Transverse colon (tissue), 4 donors: ENCODE measurements at regions not wholly inside any gene's neighbourhood (a gene's known extent, or its start where the extent isn't known, plus 50 kb on each side); places are given as distances from the start of the nearest gene placed in this dataset.

Source experiments
- DNase-seq: peaks from one replicate; pipeline ENCODE4 v3.0.0-alpha.2; 2019
- H3K27ac ChIP-seq, 4 donors: fragments of 200-600 bp; sonication (generic); 2 replicates each; pipeline ENCODE4 v1.5.1; 2016 to 2018; ENCODE audit warnings: inconsistent platforms in 4 of 4
- H3K27me3 ChIP-seq: fragments of 200-600 bp; sonication (generic); 2 replicates; pipeline ENCODE4 v1.5.1; 2017; ENCODE audit warnings: inconsistent platforms
- H3K36me3 ChIP-seq, 4 donors: fragments of 200-600 bp; sonication (generic); 2 replicates each; pipeline ENCODE4 v1.5.1; 2017 to 2019; ENCODE audit warnings: inconsistent platforms in 4 of 4
- H3K4me1 ChIP-seq, 4 donors: fragments of 200-600 bp; sonication (generic); 2 replicates each; pipeline ENCODE4 v1.5.1; 2017 to 2020; ENCODE audit warnings: inconsistent platforms in 4 of 4
- H3K4me3 ChIP-seq, 4 donors: fragments of 200-600 bp; sonication (generic); 1 replicate in 1 of 4; 2 replicates in 3 of 4; pipeline versions ENCODE4 v1.5.1 to v1.6.1; 2017 to 2019; ENCODE audit warnings: inconsistent platforms in 4 of 4
- H3K9me3 ChIP-seq, 2 donors: fragments of 200-600 bp; sonication (generic); 2 replicates each; pipeline ENCODE4 v1.5.1; 2017 to 2019; ENCODE audit warnings: inconsistent platforms in 2 of 2
- EP300 ChIP-seq: sonication (generic); formaldehyde crosslinking; IDR thresholded peaks from one replicate; pipeline ENCODE4 v1.6.1; 2017; ENCODE audit warnings: antibody characterized with exemption, low read depth
- POLR2A ChIP-seq: fragments of 450-650 bp; IDR thresholded peaks from one replicate; pipeline ENCODE4 v1.6.1; 2016; ENCODE audit warnings: antibody characterized with exemption, mild to moderate bottlenecking, moderate library complexity
- POLR2AphosphoS5 ChIP-seq, 3 donors: sonication (generic); formaldehyde crosslinking; IDR thresholded peaks; one replicate each; pipeline ENCODE4 v1.6.1; 2016; ENCODE audit warnings: antibody characterized with exemption in 3 of 3
- WGBS, 2 donors: methylation state at CpG; one replicate each; pipeline ENCODE4 v1.1.5; 2018; ENCODE audit warnings: low coverage in 1 of 2; 5-methylcytosine and 5-hydroxymethylcytosine counted together
- in situ Hi-C, 4 donors: fragments of 200-750 bp; cut with MboI; loops; one replicate each; pipeline versions ENCODE4 v1.15.0 to v1.15.1; 2017; ENCODE audit warnings: low sequenced_read_pairs in 3 of 4, low pct_ligation_motif_present in 1 of 4, low pct_unique_long_range_greater_than_20kb in 1 of 4
- intact Hi-C: fragments of 100-400 bp; cut with DNase I; formaldehyde crosslinking; loops from one replicate; pipeline ENCODE4 v1.15.1; 2023; ENCODE audit warnings: low total_unique reads
- TF ChIP-seq, protein P1 (sequence below), 5 experiments: fragments of 200-600 bp in 3 of 5; fragments of 450-650 bp in 2 of 5; sonication (generic) in 3 of 5; IDR thresholded peaks; 1 replicate in 2 of 5; 2 replicates in 3 of 5; pipeline ENCODE4 v1.5.1; 2016 to 2017; ENCODE audit warnings: antibody characterized with exemption in 5 of 5, inconsistent platforms in 3 of 5, mild to moderate bottlenecking in 2 of 5, moderate library complexity in 1 of 5

DNA sequence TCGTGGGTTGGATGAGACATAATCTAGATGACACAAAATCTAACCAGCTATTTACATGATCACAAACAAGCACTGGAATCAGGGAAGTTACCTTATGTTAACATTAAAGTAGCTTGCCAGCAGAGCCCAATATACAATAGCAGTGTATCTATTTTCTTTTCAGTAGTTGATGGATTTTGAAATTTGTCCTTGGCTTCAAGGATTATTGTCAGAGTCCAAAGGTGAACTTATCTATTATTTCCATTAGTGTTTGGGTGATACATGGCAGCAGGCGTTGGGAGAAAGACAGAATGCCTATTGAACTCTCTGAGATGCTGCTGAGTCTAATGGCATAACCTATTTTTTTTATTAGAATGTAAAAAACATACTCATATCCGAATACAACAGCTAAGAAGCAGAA lies 223.2 kb upstream of the ACTBL2 start:
- Histone ChIP-seq H3K9me3 (no peaks in the 10 kb centered on the region), H3K4me3 (no peak overlapping the region), H3K36me3 (no peaks in the 10 kb centered on the region), H3K27ac (no peak overlapping the region), H3K4me1 (no peaks in the 10 kb centered on the region), H3K27me3 (no peaks in the 10 kb centered on the region)
- intact Hi-C loops (no loop called here), in situ Hi-C loops (no loop called here)
- WGBS, 2 donors: 36 to 38% methylated on average over 3 of the region's 3 CpGs
- TF ChIP-seq, protein P1, sequence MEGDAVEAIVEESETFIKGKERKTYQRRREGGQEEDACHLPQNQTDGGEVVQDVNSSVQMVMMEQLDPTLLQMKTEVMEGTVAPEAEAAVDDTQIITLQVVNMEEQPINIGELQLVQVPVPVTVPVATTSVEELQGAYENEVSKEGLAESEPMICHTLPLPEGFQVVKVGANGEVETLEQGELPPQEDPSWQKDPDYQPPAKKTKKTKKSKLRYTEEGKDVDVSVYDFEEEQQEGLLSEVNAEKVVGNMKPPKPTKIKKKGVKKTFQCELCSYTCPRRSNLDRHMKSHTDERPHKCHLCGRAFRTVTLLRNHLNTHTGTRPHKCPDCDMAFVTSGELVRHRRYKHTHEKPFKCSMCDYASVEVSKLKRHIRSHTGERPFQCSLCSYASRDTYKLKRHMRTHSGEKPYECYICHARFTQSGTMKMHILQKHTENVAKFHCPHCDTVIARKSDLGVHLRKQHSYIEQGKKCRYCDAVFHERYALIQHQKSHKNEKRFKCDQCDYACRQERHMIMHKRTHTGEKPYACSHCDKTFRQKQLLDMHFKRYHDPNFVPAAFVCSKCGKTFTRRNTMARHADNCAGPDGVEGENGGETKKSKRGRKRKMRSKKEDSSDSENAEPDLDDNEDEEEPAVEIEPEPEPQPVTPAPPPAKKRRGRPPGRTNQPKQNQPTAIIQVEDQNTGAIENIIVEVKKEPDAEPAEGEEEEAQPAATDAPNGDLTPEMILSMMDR (IDR thresholded peaks at IDR 0.05): no peak
- TF ChIP-seq EP300 (no peak), POLR2A (no peak), POLR2AphosphoS5 (IDR thresholded peaks at IDR 0.05) (no peak)
- DNase-seq: no peak

DNA sequence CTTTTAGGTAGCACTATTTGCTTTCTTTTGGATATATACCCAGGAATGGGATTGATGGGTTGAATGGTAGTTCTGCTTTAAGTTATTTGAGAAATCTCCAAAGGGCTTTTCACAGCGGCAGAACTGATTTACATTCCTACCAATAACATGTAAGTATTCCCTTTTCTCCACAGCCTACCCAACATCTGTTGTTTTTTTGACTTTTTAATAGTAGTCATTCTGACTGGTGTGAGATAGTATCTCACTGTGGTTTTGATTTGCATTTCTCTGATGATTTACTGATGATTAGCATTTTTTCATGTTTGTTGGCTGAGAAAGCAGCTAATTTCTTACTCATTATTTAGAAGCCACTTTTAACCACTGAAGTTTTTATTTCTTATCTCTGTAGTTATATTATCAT lies 221.1 kb upstream of the ACTBL2 start:
- Histone ChIP-seq H3K36me3 (no peaks in the 10 kb centered on the region), H3K4me3 (no peak overlapping the region), H3K4me1 (no peaks in the 10 kb centered on the region), H3K27ac (no peak overlapping the region), H3K27me3 (no peaks in the 10 kb centered on the region), H3K9me3 (no peaks in the 10 kb centered on the region)
- 71 to 88% methylated on average over 1 of the region's 1 CpG for WGBS, 2 donors
- no peak for DNase-seq
- TF ChIP-seq POLR2AphosphoS5 (IDR thresholded peaks at IDR 0.05) (no peak), POLR2A (no peak), EP300 (no peak)
- TF ChIP-seq, protein P1 (IDR thresholded peaks at IDR 0.05): no peak
- in situ Hi-C loops: no loop called here
- intact Hi-C loops: no loop called here

DNA sequence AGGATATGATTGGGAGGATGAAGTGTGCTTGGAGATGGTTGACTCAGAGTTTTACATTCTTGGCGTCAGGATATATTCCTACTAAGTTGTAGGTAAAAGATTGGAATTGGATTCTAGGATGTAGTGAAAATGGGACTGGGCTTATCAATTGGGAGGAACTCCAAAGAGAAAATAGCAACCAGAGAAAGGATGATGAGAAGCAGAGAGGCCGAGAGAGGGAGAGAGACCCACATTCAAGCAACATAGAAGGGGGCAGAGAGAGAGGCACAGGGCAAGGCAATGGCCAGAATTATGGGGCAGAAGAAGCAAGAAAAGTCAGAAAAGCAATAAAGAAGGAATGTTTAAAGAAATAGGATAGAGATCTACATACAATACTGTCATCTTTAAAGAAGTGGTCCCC lies 217.9 kb upstream of the ACTBL2 start:
- DNase-seq: no peak
- intact Hi-C loops: no loop called here

DNA sequence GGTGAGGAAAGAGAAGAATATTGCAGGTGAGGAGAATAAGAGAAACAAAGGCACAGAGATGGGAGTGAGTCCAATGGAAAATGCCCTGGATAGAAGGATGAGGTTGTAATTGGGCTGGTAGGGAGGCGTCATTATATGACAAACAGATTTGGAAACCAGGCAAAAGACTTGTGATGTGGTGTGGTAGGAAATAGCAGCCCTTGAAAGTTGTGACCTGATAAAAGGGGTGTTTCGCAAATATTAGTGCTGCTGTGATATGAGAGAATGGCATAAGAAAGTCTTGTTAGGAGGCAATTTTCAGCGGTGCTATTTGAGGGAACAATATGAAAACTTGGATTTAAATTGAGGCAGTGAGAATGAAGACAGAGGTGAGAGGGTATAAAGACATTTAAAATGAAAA lies 217.5 kb upstream of the ACTBL2 start:
- Histone ChIP-seq H3K9me3 (no peaks in the 10 kb centered on the region), H3K27ac (no peak overlapping the region), H3K27me3 (no peaks in the 10 kb centered on the region), H3K4me1 (no peaks in the 10 kb centered on the region), H3K4me3 (no peak overlapping the region), H3K36me3 (no peaks in the 10 kb centered on the region)
- 91 to 94% methylated on average over 2 to 3 of the region's 3 CpGs for WGBS, 2 donors
- in situ Hi-C loops (no loop called here), intact Hi-C loops (no loop called here)
- no peak for TF ChIP-seq POLR2AphosphoS5 (IDR thresholded peaks at IDR 0.05)
- no peak for TF ChIP-seq POLR2A
- TF ChIP-seq EP300: no peak
- TF ChIP-seq, protein P1 (IDR thresholded peaks at IDR 0.05): no peak
- DNase-seq: no peak

More for the DNA sequence above, 217.9 kb upstream of the ACTBL2 start:
- H3K27ac ChIP-seq: no peak overlapping the region
- in situ Hi-C loops: no loop called here
- no peaks in the 10 kb centered on the region for H3K36me3 ChIP-seq
- 90 to 100% methylated on average over 2 of the region's 2 CpGs for WGBS, 2 donors
- H3K4me1 ChIP-seq: no peaks in the 10 kb centered on the region
- H3K27me3 ChIP-seq: no peaks in the 10 kb centered on the region
- no peak overlapping the region for H3K4me3 ChIP-seq
- TF ChIP-seq EP300 (no peak), POLR2A (no peak), POLR2AphosphoS5 (IDR thresholded peaks at IDR 0.05) (no peak)
- TF ChIP-seq, protein P1 (IDR thresholded peaks at IDR 0.05): no peak
- no peaks in the 10 kb centered on the region for H3K9me3 ChIP-seq
